GM12874 (cell line): ENCODE measurements at regions not wholly inside any gene's neighbourhood (a gene's known extent, or its start where the extent isn't known, plus 50 kb on each side); places are given as distances from the start of the nearest gene placed in this dataset.
A peak's percentile ranks its signal among the peaks of the same experiment; 100 is the strongest.

ENCODE experiments used
- CTCF ChIP-seq: IDR thresholded peaks from 2 replicates; pipeline ENCODE4 v1.5.1; 2011; ENCODE audit warnings: low read depth, mild to moderate bottlenecking, control low read depth, low read length, moderate library complexity; ENCODE audit not compliant: insufficient read depth

- TF ChIP-seq CTCF = peak; percentile 63
Measured at GRCh38 chr13:60627071-60627686, 230.2 kb downstream of the TDRD3 start.
